Fibroblast of the aortic adventitia (primary cell): ENCODE measurements at regions not wholly inside any gene's neighbourhood (a gene's known extent, or its start where the extent isn't known, plus 50 kb on each side); places are given as distances from the start of the nearest gene placed in this dataset.
A peak's percentile ranks its signal among the peaks of the same experiment; 100 is the strongest.

Experiments
- DNase-seq: peaks from one replicate; pipeline ENCODE4 v3.0.0-alpha.2; 2010; ENCODE audit warnings: low read depth
- H3K4me3 ChIP-seq: 2 replicates; pipeline ENCODE4 v1.5.1; 2011; ENCODE audit warnings: low read depth, mild to moderate bottlenecking, control low read depth, low read length, moderate library complexity
- CTCF ChIP-seq: IDR thresholded peaks from 2 replicates; pipeline ENCODE4 v1.5.1; 2011; ENCODE audit warnings: mild to moderate bottlenecking, low read length, control low read depth, inconsistent platforms; ENCODE audit not compliant: insufficient read depth

- no peak for TF ChIP-seq CTCF
- peak; percentile 13 for DNase-seq
- no peak overlapping the region for H3K4me3 ChIP-seq
Measured at GRCh38 chr4:100816436-100817045, 298.7 kb upstream of the EMCN start.

GRCh38 chr4:100811046-100811445 lies 293.2 kb upstream of the EMCN start:
- DNase-seq: no peak
- no peak overlapping the region for H3K4me3 ChIP-seq
- TF ChIP-seq CTCF: no peak

GRCh38 chr4:100809506-100809905 lies 291.7 kb upstream of the EMCN start:
- no peak for TF ChIP-seq CTCF
- DNase-seq: no peak
- no peak overlapping the region for H3K4me3 ChIP-seq

- TF ChIP-seq CTCF: no peak
- H3K4me3 ChIP-seq: no peak overlapping the region
- DNase-seq: no peak
Measured at GRCh38 chr4:100806988-100807387, 289.2 kb upstream of the EMCN start.

GRCh38 chr4:100805538-100805937 lies 287.7 kb upstream of the EMCN start:
- H3K4me3 ChIP-seq: no peak overlapping the region
- no peak for DNase-seq
- no peak for TF ChIP-seq CTCF

GRCh38 chr4:100804576-100805360 lies 286.9 kb upstream of the EMCN start:
- no peak overlapping the region for H3K4me3 ChIP-seq
- no peak for DNase-seq
- TF ChIP-seq CTCF: no peak
